H1 (cell line): ENCODE measurements at regions not wholly inside any gene's neighbourhood (a gene's known extent, or its start where the extent isn't known, plus 50 kb on each side); places are given as distances from the start of the nearest gene placed in this dataset.

Experiments used
- CTCF ChIA-PET: fragments of 300-600 bp; sonication (Branson Sonifier 250); formaldehyde crosslinking; loops from one replicate; lab custom pipeline; 2021; ENCODE audit not compliant: partially characterized antibody; lab: Charles Lee
- POLR2A ChIA-PET: fragments of 300-600 bp; sonication (Branson Sonifier 250); formaldehyde crosslinking; loops from one replicate; lab custom pipeline; 2021; ENCODE audit warnings: inconsistent platforms; ENCODE audit not compliant: partially characterized antibody; lab: Charles Lee
- DNase-seq, 2 experiments: peaks; one replicate each; pipeline versions ENCODE4 v3.0.0 to v3.0.0-alpha.2; 2010 to 2022; ENCODE audit warnings: low spot score in 2 of 2, low read depth in 1 of 2, mixed read lengths in 1 of 2
- FAIRE-seq: peaks from 2 replicates; lab custom pipeline; 2011; peaks lifted over from hg19 to GRCh38; lab: Jason Lieb, UNC
- H2AFZ ChIP-seq: 2 replicates; pipeline ENCODE4 v1.8.1; 2012; ENCODE audit warnings: low read length, inconsistent platforms
- H2AK5ac ChIP-seq: 2 replicates; pipeline ENCODE4 v1.6.1; 2013; ENCODE audit warnings: low read depth, low read length
- H2BK120ac ChIP-seq: replicated peaks from 2 replicates; pipeline ENCODE3; 2013; ENCODE audit warnings: low read depth, low read length, inconsistent platforms
- H2BK12ac ChIP-seq: 2 replicates; pipeline ENCODE4 v1.6.1; 2013; ENCODE audit warnings: low read depth, low read length
- H2BK15ac ChIP-seq: 2 replicates; pipeline ENCODE4 v1.6.1; 2013; ENCODE audit warnings: low read length
- H2BK20ac ChIP-seq: 2 replicates; pipeline ENCODE4 v1.6.1; 2013; ENCODE audit warnings: low read length
- H2BK5ac ChIP-seq: 2 replicates; pipeline ENCODE4 v1.6.1; 2013; ENCODE audit warnings: low read depth, low read length
- H3K14ac ChIP-seq: 2 replicates; pipeline ENCODE4 v1.6.1; 2013; ENCODE audit warnings: inconsistent platforms; ENCODE audit not compliant: insufficient read length
- H3K18ac ChIP-seq: 2 replicates; pipeline ENCODE4 v1.6.1; 2013; ENCODE audit warnings: low read length; ENCODE audit errors: extremely low read depth
- H3K23ac ChIP-seq: 2 replicates; pipeline ENCODE4 v1.6.1; 2013; ENCODE audit warnings: inconsistent platforms; ENCODE audit not compliant: insufficient read length
- H3K23me2 ChIP-seq: 2 replicates; pipeline ENCODE4 v1.6.1; 2013; ENCODE audit warnings: low read depth, low read length
- H3K27ac ChIP-seq: 2 replicates; pipeline ENCODE4 v1.6.1; 2011; ENCODE audit warnings: low read depth, low read length, inconsistent platforms
- H3K27me3 ChIP-seq, 4 experiments: replicated peaks in 1 of 4; 1 replicate in 1 of 4; 2 replicates in 3 of 4; pipeline versions ENCODE4 v1.6.1 to v1.8.1; 2011 to 2013; ENCODE audit warnings: low read length in 3 of 4, mild to moderate bottlenecking in 3 of 4, inconsistent platforms in 2 of 4, mixed read lengths in 2 of 4, moderate library complexity in 1 of 4; ENCODE audit not compliant: control insufficient read depth in 3 of 4, insufficient read depth in 3 of 4; ENCODE audit errors: extremely low read depth in 1 of 4
- H3K36me3 ChIP-seq, 4 experiments: 2 replicates each; pipeline versions ENCODE4 v1.6.1 to v1.8.1; 2011 to 2013; ENCODE audit warnings: mild to moderate bottlenecking in 4 of 4, low read length in 3 of 4, moderate library complexity in 2 of 4, control low read depth in 1 of 4, inconsistent platforms in 1 of 4; ENCODE audit not compliant: insufficient read depth in 4 of 4, control insufficient read depth in 2 of 4
- H3K4ac ChIP-seq: replicated peaks from 2 replicates; pipeline ENCODE3; 2013; ENCODE audit warnings: low read length, low read depth, mixed read lengths, inconsistent platforms; ENCODE audit not compliant: insufficient read length
- H3K4me1 ChIP-seq, 4 experiments: replicated peaks in 1 of 4; 1 replicate in 1 of 4; 2 replicates in 3 of 4; pipeline versions ENCODE4 v1.6.1 to v1.8.1; 2011 to 2013; ENCODE audit warnings: low read length in 3 of 4, inconsistent platforms in 2 of 4, mixed read lengths in 1 of 4; ENCODE audit not compliant: insufficient read depth in 4 of 4, control insufficient read depth in 3 of 4
- H3K4me2 ChIP-seq, 2 experiments: 2 replicates each; pipeline versions ENCODE4 v1.6.1 to v1.8.1; 2011 to 2013; ENCODE audit warnings: low read depth in 2 of 2, low read length in 2 of 2, control low read depth in 1 of 2, inconsistent platforms in 1 of 2, mild to moderate bottlenecking in 1 of 2; ENCODE audit not compliant: insufficient read depth in 1 of 2
- H3K4me3 ChIP-seq, 4 experiments: fragments of 200-600, 300-600 bp in 1 of 4; sonication (generic), shearing (Covaris generic), sonication (Bioruptor Twin) in 1 of 4; 2 replicates each; pipeline versions ENCODE4 v1.5.1 to v1.8.1; 2011 to 2016; ENCODE audit warnings: low read length in 4 of 4, low read depth in 3 of 4, control low read depth in 2 of 4, inconsistent platforms in 2 of 4, mild to moderate bottlenecking in 2 of 4, mixed read lengths in 1 of 4, moderate library complexity in 1 of 4; ENCODE audit not compliant: insufficient read depth in 2 of 4; ENCODE audit errors: extremely low read depth in 1 of 4
- H3K56ac ChIP-seq: replicated peaks from 2 replicates; pipeline ENCODE3; 2013; ENCODE audit warnings: low read depth, mild to moderate bottlenecking, mixed read lengths, low read length, inconsistent platforms; ENCODE audit not compliant: insufficient read length
- H3K79me1 ChIP-seq: 2 replicates; pipeline ENCODE4 v1.6.1; 2013; ENCODE audit warnings: low read depth, low read length, control low read depth
- H3K79me2 ChIP-seq, 2 experiments: 2 replicates each; pipeline versions ENCODE4 v1.6.1 to v1.8.1; 2012 to 2013; ENCODE audit warnings: low read length in 2 of 2, mild to moderate bottlenecking in 2 of 2, inconsistent platforms in 1 of 2; ENCODE audit not compliant: insufficient read depth in 2 of 2, control insufficient read depth in 1 of 2
- H3K9ac ChIP-seq, 4 experiments: replicated peaks in 1 of 4; 1 replicate in 1 of 4; 2 replicates in 3 of 4; pipeline versions ENCODE4 v1.6.1 to v1.8.1; 2011 to 2013; ENCODE audit warnings: low read depth in 3 of 4, low read length in 3 of 4, control low read depth in 2 of 4, mild to moderate bottlenecking in 2 of 4, moderate library complexity in 2 of 4, inconsistent platforms in 1 of 4; ENCODE audit errors: extremely low read depth in 1 of 4
- H3K9me3 ChIP-seq, 2 experiments: 2 replicates each; pipeline versions ENCODE4 v1.6.1 to v1.8.1; 2012 to 2013; ENCODE audit warnings: mild to moderate bottlenecking in 2 of 2, moderate library complexity in 2 of 2, control low read depth in 1 of 2, inconsistent platforms in 1 of 2, low read depth in 1 of 2, low read length in 1 of 2, mixed read lengths in 1 of 2; ENCODE audit not compliant: insufficient read depth in 2 of 2
- H4K20me1 ChIP-seq, 2 experiments: replicated peaks in 1 of 2; 2 replicates each; pipeline versions ENCODE3 to v1.8.1; 2011 to 2013; ENCODE audit warnings: inconsistent platforms in 2 of 2, low read length in 2 of 2, mild to moderate bottlenecking in 1 of 2; ENCODE audit not compliant: insufficient read depth in 2 of 2, control insufficient read depth in 1 of 2
- H4K5ac ChIP-seq: 2 replicates; pipeline ENCODE4 v1.6.1; 2013; ENCODE audit warnings: low read length, low read depth, mixed read lengths, inconsistent platforms; ENCODE audit not compliant: insufficient read length
- H4K8ac ChIP-seq: 2 replicates; pipeline ENCODE4 v1.8.0; 2013; ENCODE audit warnings: mild to moderate bottlenecking, moderate library complexity, low read length, inconsistent platforms; ENCODE audit not compliant: insufficient read depth; ENCODE audit errors: extremely low read depth
- H4K91ac ChIP-seq: replicated peaks from 2 replicates; pipeline ENCODE3; 2013; ENCODE audit warnings: low read length, mixed read lengths, inconsistent platforms; ENCODE audit not compliant: insufficient read length
- ATF2 ChIP-seq: IDR thresholded peaks from 2 replicates; pipeline ENCODE4 v1.6.1; 2012; ENCODE audit warnings: low read length, inconsistent platforms
- BCL11A ChIP-seq, 2 experiments: IDR thresholded peaks; one replicate each; pipeline ENCODE4 v1.6.1; 2011; ENCODE audit warnings: low read depth in 2 of 2, low read length in 2 of 2, mild to moderate bottlenecking in 2 of 2
- CEBPB ChIP-seq: IDR thresholded peaks from 2 replicates; pipeline ENCODE4 v1.6.1; 2012; ENCODE audit warnings: low read depth, low read length
- CHD1 ChIP-seq: IDR thresholded peaks from 2 replicates; pipeline ENCODE4 v1.6.1; 2012; ENCODE audit warnings: low read depth, low read length, improper control_type of control experiment
- CTBP2 ChIP-seq: IDR thresholded peaks from 2 replicates; pipeline ENCODE4 v1.7.0; 2011; ENCODE audit warnings: borderline replicate concordance, mild to moderate bottlenecking, moderate library complexity, mixed read lengths, low read length; ENCODE audit not compliant: insufficient read depth, insufficient read length
- EGR1 ChIP-seq: IDR thresholded peaks from 2 replicates; pipeline ENCODE4 v1.6.1; 2011; ENCODE audit warnings: low read depth, low read length, borderline replicate concordance
- EP300 ChIP-seq, 2 experiments: IDR thresholded peaks; 1 replicate in 1 of 2; 2 replicates in 1 of 2; pipeline ENCODE4 v1.6.1; 2011 to 2012; ENCODE audit warnings: low read depth in 2 of 2, low read length in 2 of 2, mild to moderate bottlenecking in 2 of 2, borderline replicate concordance in 1 of 2, inconsistent platforms in 1 of 2, moderate library complexity in 1 of 2
- HDAC2 ChIP-seq, 2 experiments: fragments of 300-600 bp in 1 of 2; sonication (generic) in 1 of 2; IDR thresholded peaks; 2 replicates each; pipeline ENCODE4 v1.6.1; 2011 to 2012; ENCODE audit warnings: low read depth in 2 of 2, low read length in 2 of 2, mild to moderate bottlenecking in 2 of 2, moderate library complexity in 2 of 2, borderline replicate concordance in 1 of 2, inconsistent platforms in 1 of 2
- JUND ChIP-seq: IDR thresholded peaks from 2 replicates; pipeline ENCODE4 v1.6.1; 2011; ENCODE audit warnings: mild to moderate bottlenecking, improper control_type of control experiment, low read length
- KDM4A ChIP-seq: IDR thresholded peaks from one replicate; pipeline ENCODE4 v1.7.1; 2012; ENCODE audit warnings: low read depth, mild to moderate bottlenecking, moderate library complexity, low read length, inconsistent platforms; ENCODE audit not compliant: severe bottlenecking
- SP4 ChIP-seq: IDR thresholded peaks from 2 replicates; pipeline ENCODE4 v1.6.1; 2012; ENCODE audit warnings: low read length, inconsistent platforms
- SUZ12 ChIP-seq: fragments of 200-600 bp; sonication (generic); IDR thresholded peaks from 2 replicates; pipeline ENCODE4 v1.6.1; 2012; ENCODE audit warnings: mild to moderate bottlenecking, inconsistent platforms, low read length, moderate library complexity, mixed read lengths
- TAF1 ChIP-seq: IDR thresholded peaks from 2 replicates; pipeline ENCODE4 v1.6.1; 2011; ENCODE audit warnings: mild to moderate bottlenecking, low read depth, low read length
- WGBS, 2 experiments: shearing (Covaris generic) in 1 of 2; methylation state at CpG; one replicate each; pipeline versions ENCODE4 v1.1.6 to v1.1.7; 2013 to 2015; ENCODE audit warnings: low lambda C conversion rate in 2 of 2, mixed read lengths in 2 of 2, inconsistent platforms in 1 of 2, low coverage in 1 of 2, missing lambda C conversion rate in 1 of 2; ENCODE audit not compliant: insufficient replicate concordance in 2 of 2, insufficient coverage in 1 of 2, insufficient read length in 1 of 2; ENCODE audit errors: extremely low coverage in 1 of 2, missing lambda C conversion rate in 1 of 2; 5-methylcytosine and 5-hydroxymethylcytosine counted together

- DNase-seq (no peak), FAIRE-seq (peak; percentile 36)
- no peaks in the 10 kb centered on the region for H4K20me1 ChIP-seq
- H2BK120ac ChIP-seq: no peak overlapping the region
- H3K27ac ChIP-seq: no peak overlapping the region
- no peak overlapping the region for H2BK12ac ChIP-seq
- no peak overlapping the region for H4K8ac ChIP-seq
- H4K91ac ChIP-seq: no peak overlapping the region
- no peak overlapping the region for H3K56ac ChIP-seq
- no peak overlapping the region for H3K4ac ChIP-seq
- no peak overlapping the region for H3K14ac ChIP-seq
- H3K18ac ChIP-seq: no peak overlapping the region
- H3K4me3 ChIP-seq: peak overlapping the region in 1 of 4 experiments; percentile 17; a peak in 1 of 8 replicates
- CTCF ChIA-PET: interaction anchor here (1.5 kb wide), 1 partner anchor 24 kb away, joined by 4 read pairs; no protein-coding TSS in a partner anchor
- H3K79me1 ChIP-seq: no peaks in the 10 kb centered on the region
- no peak overlapping the region for H2AK5ac ChIP-seq
- H3K27me3 ChIP-seq: no peaks in the 10 kb centered on the region
- no peak overlapping the region for H2BK20ac ChIP-seq
- H3K9me3 ChIP-seq: peaks cover 10 to 15% of the 10 kb centered on the region in 2 experiments
- H3K4me2 ChIP-seq: peak overlapping the region; percentile 33 to 43
- no peaks in the 10 kb centered on the region for H3K79me2 ChIP-seq
- no peak overlapping the region for H3K23ac ChIP-seq
- no peak overlapping the region for H2BK15ac ChIP-seq
- H2BK5ac ChIP-seq: peak overlapping the region; percentile 49; the same call in 1 of the 2 replicates
- no peaks in the 10 kb centered on the region for H3K36me3 ChIP-seq
- H3K4me1 ChIP-seq: peaks cover 0 to 3% (median under 1%) of the 10 kb centered on the region in 4 experiments; a peak in 1 of 7 replicates
- 0% methylated on average over 1 of the region's 1 CpG; no CpG with 5 or more reads in 1 of the 2 experiments for WGBS, 2 experiments
- H2AFZ ChIP-seq: no peak overlapping the region
- POLR2A ChIA-PET: no interaction called here
- H4K5ac ChIP-seq: no peak overlapping the region
- H3K23me2 ChIP-seq: no peaks in the 10 kb centered on the region
- H3K9ac ChIP-seq: no peak overlapping the region
- no peak for TF ChIP-seq CTBP2
- no peak for TF ChIP-seq EGR1
- no peak for TF ChIP-seq ATF2
- TF ChIP-seq EP300 (IDR thresholded peaks at IDR 0.05; ENCODE audit: borderline replicate concordance in 1 of 2, low read depth in 2 of 2, low read length in 2 of 2): no peak
- TF ChIP-seq TAF1: no peak
- TF ChIP-seq SP4: no peak
- no peak for TF ChIP-seq JUND
- TF ChIP-seq HDAC2 (IDR thresholded peaks at IDR 0.05; ENCODE audit: borderline replicate concordance in 1 of 2, low read depth in 2 of 2, low read length in 2 of 2): no peak
- TF ChIP-seq BCL11A (IDR thresholded peaks at IDR 0.05; ENCODE audit: low read depth in 2 of 2, low read length in 2 of 2): no peak
- no peak for TF ChIP-seq SUZ12
- no peak for TF ChIP-seq KDM4A
- TF ChIP-seq CHD1: no peak
- no peak for TF ChIP-seq CEBPB
These were observed 475.9 kb upstream of the HTR2A start for GRCh38 chr13:47372751-47373150.
